ENCODE measurements at regions not wholly inside any gene's neighbourhood (a gene's known extent, or its start where the extent isn't known, plus 50 kb on each side); places are given as distances from the start of the nearest gene placed in this dataset.

DNA sequence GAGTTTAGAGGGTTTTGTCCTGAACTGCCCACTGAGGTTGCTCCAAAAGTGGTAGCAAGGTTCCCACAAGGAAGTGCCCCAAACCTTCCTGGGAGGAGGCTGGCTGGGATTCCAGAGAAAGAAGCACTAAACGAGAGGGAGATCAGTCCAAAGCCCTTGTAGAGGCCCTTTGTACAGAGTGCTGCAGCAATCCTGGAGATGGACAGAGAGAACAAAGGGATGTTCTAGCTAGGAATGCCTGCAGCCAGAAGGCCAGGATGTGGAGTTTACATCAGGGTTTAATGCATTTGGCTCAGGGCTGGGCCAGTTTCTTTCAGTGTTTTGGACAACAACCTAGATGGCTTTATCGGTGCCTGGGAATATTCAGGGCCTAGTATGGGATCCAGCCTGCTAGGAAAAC, 2155.1 kb upstream of the AGA start:
- no peak for TF ChIP-seq TAF1 (IDR thresholded peaks at IDR 0.05; ENCODE audit: borderline replicate concordance, low read depth, low read length)
- no peak for TF ChIP-seq POLR2AphosphoS5 (IDR thresholded peaks at IDR 0.05; ENCODE audit: low read depth, low read length)
- no peak for TF ChIP-seq POLR2A (IDR thresholded peaks at IDR 0.05; ENCODE audit: low read depth, low read length)
- no peak for DNase-seq (ENCODE audit: insufficient read length)
- no peak for FAIRE-seq

DNA sequence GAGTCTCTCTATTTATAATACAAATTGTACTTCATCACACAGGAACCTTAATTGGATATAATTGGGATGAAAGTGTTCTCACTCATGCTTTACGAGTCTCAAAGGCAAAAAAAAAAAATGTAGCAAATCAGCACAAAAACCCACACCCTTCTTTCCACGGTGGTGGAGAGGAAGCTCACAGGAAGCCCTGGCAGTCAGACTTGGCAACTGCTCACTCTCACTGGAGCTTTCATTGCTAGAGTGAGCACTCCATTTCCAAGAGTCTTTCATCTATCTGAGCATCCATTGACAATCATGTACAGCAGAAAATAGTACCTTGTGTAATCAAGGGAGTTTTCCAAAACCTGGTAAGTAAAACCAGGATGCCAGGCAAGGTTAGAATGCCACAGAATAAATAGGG, 2159.4 kb upstream of the AGA start:
- TF ChIP-seq TAF1 (IDR thresholded peaks at IDR 0.05; ENCODE audit: borderline replicate concordance, low read depth, low read length) = no peak
- TF ChIP-seq POLR2AphosphoS5 (IDR thresholded peaks at IDR 0.05; ENCODE audit: low read depth, low read length) = no peak
- no peak for TF ChIP-seq POLR2A (IDR thresholded peaks at IDR 0.05; ENCODE audit: low read depth, low read length)
- FAIRE-seq = no peak
- no peak for DNase-seq (ENCODE audit: insufficient read length)

- FAIRE-seq (no peak), DNase-seq (ENCODE audit: insufficient read length) (no peak)
- TF ChIP-seq POLR2AphosphoS5 (IDR thresholded peaks at IDR 0.05; ENCODE audit: low read depth, low read length) = no peak
- no peak for TF ChIP-seq POLR2A (IDR thresholded peaks at IDR 0.05; ENCODE audit: low read depth, low read length)
- no peak for TF ChIP-seq TAF1 (IDR thresholded peaks at IDR 0.05; ENCODE audit: borderline replicate concordance, low read depth, low read length)
Observed at GRCh38 chr4:179605196-179605595, 2163.0 kb upstream of the AGA start.

DNA sequence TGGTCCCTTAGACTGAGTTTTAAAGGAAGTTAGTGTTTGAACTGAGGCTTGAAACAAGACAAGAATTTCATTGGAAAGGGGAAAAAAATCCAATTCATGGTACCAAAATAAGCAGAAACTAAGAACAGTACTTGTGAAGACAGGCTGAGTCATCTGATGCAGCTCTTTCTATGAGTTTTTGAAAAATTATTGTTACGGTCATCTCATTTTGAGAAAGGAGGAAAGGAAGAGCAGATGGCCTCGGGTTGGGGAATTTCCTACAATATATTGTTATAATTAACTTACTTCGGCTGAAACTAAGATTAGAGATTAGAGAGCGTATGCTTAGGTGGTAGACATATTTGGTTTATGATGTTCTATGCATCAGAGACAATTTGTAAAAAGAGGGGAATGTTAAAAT, 2164.8 kb upstream of the AGA start:
- DNase-seq (ENCODE audit: insufficient read length) (no peak), FAIRE-seq (no peak)
- TF ChIP-seq TAF1 (IDR thresholded peaks at IDR 0.05; ENCODE audit: borderline replicate concordance, low read depth, low read length) (no peak), POLR2A (IDR thresholded peaks at IDR 0.05; ENCODE audit: low read depth, low read length) (no peak), POLR2AphosphoS5 (IDR thresholded peaks at IDR 0.05; ENCODE audit: low read depth, low read length) (no peak)

- FAIRE-seq (no peak), DNase-seq (ENCODE audit: insufficient read length) (no peak)
- TF ChIP-seq POLR2AphosphoS5 (IDR thresholded peaks at IDR 0.05; ENCODE audit: low read depth, low read length) = no peak
- TF ChIP-seq POLR2A (IDR thresholded peaks at IDR 0.05; ENCODE audit: low read depth, low read length) = no peak
- TF ChIP-seq TAF1 (IDR thresholded peaks at IDR 0.05; ENCODE audit: borderline replicate concordance, low read depth, low read length) = no peak
Observed at GRCh38 chr4:179615704-179616103, 2173.5 kb upstream of the AGA start.

- no peak for TF ChIP-seq TAF1 (IDR thresholded peaks at IDR 0.05; ENCODE audit: borderline replicate concordance, low read depth, low read length)
- TF ChIP-seq POLR2AphosphoS5 (IDR thresholded peaks at IDR 0.05; ENCODE audit: low read depth, low read length) = no peak
- no peak for TF ChIP-seq POLR2A (IDR thresholded peaks at IDR 0.05; ENCODE audit: low read depth, low read length)
- DNase-seq (ENCODE audit: insufficient read length) (no peak), FAIRE-seq (no peak)
Observed at GRCh38 chr4:179618966-179619365, 2176.7 kb upstream of the AGA start.

GRCh38 chr4:179624768-179625181, 2182.5 kb upstream of the AGA start:
- DNase-seq (ENCODE audit: insufficient read length) (no peak), FAIRE-seq (no peak)
- no peak for TF ChIP-seq POLR2A (IDR thresholded peaks at IDR 0.05; ENCODE audit: low read depth, low read length)
- no peak for TF ChIP-seq POLR2AphosphoS5 (IDR thresholded peaks at IDR 0.05; ENCODE audit: low read depth, low read length)
- TF ChIP-seq TAF1 (IDR thresholded peaks at IDR 0.05; ENCODE audit: borderline replicate concordance, low read depth, low read length) = no peak

GRCh38 chr4:179625406-179625805, 2183.2 kb upstream of the AGA start:
- DNase-seq (ENCODE audit: insufficient read length) = no peak
- no peak for FAIRE-seq
- no peak for TF ChIP-seq TAF1 (IDR thresholded peaks at IDR 0.05; ENCODE audit: borderline replicate concordance, low read depth, low read length)
- TF ChIP-seq POLR2AphosphoS5 (IDR thresholded peaks at IDR 0.05; ENCODE audit: low read depth, low read length) = no peak
- no peak for TF ChIP-seq POLR2A (IDR thresholded peaks at IDR 0.05; ENCODE audit: low read depth, low read length)

GRCh38 chr4:179626687-179627086, 2184.4 kb upstream of the AGA start:
- no peak for DNase-seq (ENCODE audit: insufficient read length)
- FAIRE-seq = no peak
- no peak for TF ChIP-seq POLR2A (IDR thresholded peaks at IDR 0.05; ENCODE audit: low read depth, low read length)
- no peak for TF ChIP-seq POLR2AphosphoS5 (IDR thresholded peaks at IDR 0.05; ENCODE audit: low read depth, low read length)
- TF ChIP-seq TAF1 (IDR thresholded peaks at IDR 0.05; ENCODE audit: borderline replicate concordance, low read depth, low read length) = no peak

GRCh38 chr4:179631321-179631720, 2189.1 kb upstream of the AGA start:
- no peak for FAIRE-seq
- no peak for DNase-seq (ENCODE audit: insufficient read length)
- TF ChIP-seq POLR2AphosphoS5 (IDR thresholded peaks at IDR 0.05; ENCODE audit: low read depth, low read length) (no peak), TAF1 (IDR thresholded peaks at IDR 0.05; ENCODE audit: borderline replicate concordance, low read depth, low read length) (no peak), POLR2A (IDR thresholded peaks at IDR 0.05; ENCODE audit: low read depth, low read length) (no peak)

GRCh38 chr4:179634862-179635261, 2192.6 kb upstream of the AGA start:
- no peak for TF ChIP-seq POLR2AphosphoS5 (IDR thresholded peaks at IDR 0.05; ENCODE audit: low read depth, low read length)
- TF ChIP-seq POLR2A (IDR thresholded peaks at IDR 0.05; ENCODE audit: low read depth, low read length) = no peak
- no peak for TF ChIP-seq TAF1 (IDR thresholded peaks at IDR 0.05; ENCODE audit: borderline replicate concordance, low read depth, low read length)
- DNase-seq (ENCODE audit: insufficient read length) (no peak), FAIRE-seq (no peak)

DNA sequence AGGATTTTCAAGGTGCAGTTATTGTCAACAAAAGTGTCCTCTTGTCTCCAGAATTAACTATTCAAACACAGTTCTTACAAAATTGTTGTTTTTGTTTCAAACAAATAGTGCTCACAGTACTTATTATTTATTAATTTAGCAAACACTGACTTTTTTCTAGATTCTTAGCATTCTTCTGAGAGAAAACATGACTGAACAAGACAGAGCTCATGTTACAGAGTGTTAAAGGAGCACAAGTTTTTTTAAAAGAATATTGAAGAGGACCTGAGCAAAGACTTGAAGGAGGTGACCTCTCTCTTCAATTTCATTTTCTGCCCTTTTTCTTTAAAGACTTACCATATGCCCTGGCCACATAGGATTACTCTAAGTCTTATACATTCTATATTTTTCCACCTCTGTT, 2220.3 kb upstream of the AGA start:
- TF ChIP-seq POLR2AphosphoS5 (IDR thresholded peaks at IDR 0.05; ENCODE audit: low read depth, low read length) (no peak), POLR2A (IDR thresholded peaks at IDR 0.05; ENCODE audit: low read depth, low read length) (no peak), TAF1 (IDR thresholded peaks at IDR 0.05; ENCODE audit: borderline replicate concordance, low read depth, low read length) (no peak)
- FAIRE-seq (no peak), DNase-seq (ENCODE audit: insufficient read length) (no peak)
